Endodermal cell (in vitro differentiated cells): ENCODE measurements at regions not wholly inside any gene's neighbourhood (a gene's known extent, or its start where the extent isn't known, plus 50 kb on each side); places are given as distances from the start of the nearest gene placed in this dataset.
"Not testable (repeated sequence)": the region's sequence is repeated elsewhere in the genome, so short reads cannot be mapped to it uniquely, and the experiment has no call there.

Experiments
- DNase-seq: peaks from one replicate; pipeline ENCODE4 v3.0.0-alpha.2; 2017
- H3K27ac ChIP-seq: 2 replicates; pipeline ENCODE4 v1.5.1; 2013; ENCODE audit warnings: mild to moderate bottlenecking, low read depth, low read length, moderate library complexity
- H3K27me3 ChIP-seq: 2 replicates; pipeline ENCODE4 v1.6.1; 2013; ENCODE audit warnings: mild to moderate bottlenecking, low read length, moderate library complexity; ENCODE audit not compliant: insufficient read depth, control insufficient read depth, poor library complexity, severe bottlenecking
- H3K36me3 ChIP-seq: 2 replicates; pipeline ENCODE4 v1.7.0; 2013; ENCODE audit warnings: mild to moderate bottlenecking, low read length, moderate library complexity; ENCODE audit not compliant: control insufficient read depth, insufficient read depth
- H3K4me1 ChIP-seq: one replicate; pipeline ENCODE4 v1.7.0; 2013; ENCODE audit warnings: low read length; ENCODE audit not compliant: control insufficient read depth, insufficient read depth
- H3K4me3 ChIP-seq: 2 replicates; pipeline ENCODE4 v1.5.1; 2013; ENCODE audit warnings: mild to moderate bottlenecking, low read length, moderate library complexity
- H3K9ac ChIP-seq: 2 replicates; pipeline ENCODE4 v1.6.1; 2013; ENCODE audit warnings: mild to moderate bottlenecking, low read length, moderate library complexity; ENCODE audit not compliant: poor library complexity, severe bottlenecking; ENCODE audit errors: extremely low read depth
- H3K9me3 ChIP-seq: 2 replicates; pipeline ENCODE4 v1.6.1; 2013; ENCODE audit warnings: mild to moderate bottlenecking, low read length, moderate library complexity; ENCODE audit not compliant: control insufficient read depth
- H3K27ac Mint-ChIP-seq: 2 replicates; pipeline ENCODE4 v1.8.0; 2020; ENCODE audit warnings: mixed read lengths
- H3K27me3 Mint-ChIP-seq: 2 replicates; pipeline ENCODE4 v1.8.0; 2021; ENCODE audit warnings: mild to moderate bottlenecking, mixed read lengths; ENCODE audit not compliant: insufficient read depth
- H3K36me3 Mint-ChIP-seq: 2 replicates; pipeline ENCODE4 v1.8.0; 2020; ENCODE audit warnings: low read depth, mixed read lengths
- H3K4me1 Mint-ChIP-seq: 2 replicates; pipeline ENCODE4 v1.8.0; 2020; ENCODE audit warnings: mixed read lengths
- H3K4me3 Mint-ChIP-seq: 2 replicates; pipeline ENCODE4 v1.8.0; 2020; ENCODE audit warnings: mild to moderate bottlenecking, moderate library complexity, mixed read lengths
- H3K9me3 Mint-ChIP-seq: 2 replicates; pipeline ENCODE4 v1.8.0; 2020; ENCODE audit warnings: mild to moderate bottlenecking, mixed read lengths
- WGBS, 2 experiments: methylation state at CpG; one replicate each; pipeline versions ENCODE4 v1.1.5 to v1.1.7; 2013; ENCODE audit warnings: missing lambda C conversion rate in 2 of 2, mixed read lengths in 1 of 2; ENCODE audit not compliant: insufficient coverage in 1 of 2, insufficient read length in 1 of 2; 5-methylcytosine and 5-hydroxymethylcytosine counted together
- TF ChIP-seq, protein P1 (sequence below): fragments of 200-600 bp; sonication (generic); conservative IDR thresholded peaks from 2 replicates; pipeline ENCODE4 v1.5.0; 2021; ENCODE audit warnings: antibody characterized with exemption, mild to moderate bottlenecking

DNA sequence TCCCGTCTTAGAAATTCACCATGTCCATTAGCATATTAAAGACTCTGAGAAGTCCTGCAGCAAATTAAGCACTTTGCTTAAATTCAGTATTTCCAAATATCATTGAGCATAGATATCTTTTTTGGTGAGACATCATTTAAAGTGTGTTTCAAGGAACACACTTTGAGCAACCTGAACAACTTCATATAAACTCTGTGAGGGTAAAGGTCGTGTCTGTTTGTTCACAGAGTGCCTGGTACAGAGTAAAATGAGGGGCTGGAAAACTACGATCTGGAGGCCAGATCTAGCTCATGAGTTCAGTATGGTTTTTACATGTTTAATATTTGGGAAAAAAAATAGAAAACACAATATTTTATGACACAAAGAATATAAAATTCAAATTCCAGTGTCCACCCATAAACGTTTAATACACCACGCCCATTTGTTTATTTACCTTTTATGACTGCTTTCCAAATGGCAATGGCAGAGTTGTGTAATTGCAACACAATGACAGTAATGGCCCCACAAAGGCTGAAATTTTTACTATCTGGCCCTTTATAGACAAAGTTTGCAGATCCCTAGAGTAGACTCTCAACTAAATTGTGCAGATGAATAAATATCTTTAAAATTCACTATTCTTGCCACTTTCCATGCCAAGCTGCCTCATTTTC, 67.4 kb downstream of the SNTN start:
- H3K27ac Mint-ChIP-seq = no peak overlapping the region
- no peak overlapping the region for H3K4me3 ChIP-seq
- H3K4me1 Mint-ChIP-seq = peaks cover 9% of the 10 kb centered on the region

DNA sequence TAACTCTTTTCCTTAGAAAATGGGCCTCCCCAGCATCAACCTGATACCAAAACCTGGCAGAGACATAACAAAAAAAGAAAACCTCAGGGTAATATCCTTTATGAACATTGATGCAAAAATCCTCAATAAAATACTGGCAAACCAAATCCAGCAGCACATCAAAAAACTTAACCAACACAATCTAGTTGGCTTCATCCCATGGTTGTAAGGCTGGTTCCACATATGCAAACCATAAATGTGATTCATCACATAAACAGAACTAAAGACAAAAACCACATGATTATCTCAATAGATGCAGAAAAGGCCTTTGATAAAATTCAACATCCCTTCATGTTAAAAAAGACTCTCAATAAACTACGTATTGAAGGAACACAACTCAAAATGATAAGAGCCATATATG, 68.5 kb downstream of the SNTN start:
- not testable (repeated sequence) for DNase-seq, H3K4me3 Mint-ChIP-seq, H3K9ac ChIP-seq, H3K27me3 Mint-ChIP-seq, H3K27ac Mint-ChIP-seq, H3K36me3 ChIP-seq, H3K4me3 ChIP-seq, H3K36me3 Mint-ChIP-seq, H3K27me3 ChIP-seq, H3K27ac ChIP-seq, H3K4me1 ChIP-seq
- peaks cover 20% of the 10 kb centered on the region for H3K9me3 ChIP-seq
- 80 to 100% methylated on average over 1 of the region's 1 CpG for WGBS, 2 experiments
- Mint-ChIP-seq H3K4me1 (peaks cover 17% of the 10 kb centered on the region), H3K9me3 (peaks cover 18% of the 10 kb centered on the region)

More for the DNA sequence above, 67.4 kb downstream of the SNTN start:
- Histone ChIP-seq H3K27ac (no peak overlapping the region), H3K9me3 (peaks cover 19% of the 10 kb centered on the region), H3K36me3 (no peaks in the 10 kb centered on the region), H3K27me3 (no peaks in the 10 kb centered on the region), H3K9ac (no peak overlapping the region), H3K4me1 (no peaks in the 10 kb centered on the region)
- Mint-ChIP-seq H3K27me3 (peaks cover 2% of the 10 kb centered on the region), H3K4me3 (no peak overlapping the region), H3K36me3 (no peaks in the 10 kb centered on the region), H3K9me3 (peaks cover 18% of the 10 kb centered on the region)
- TF ChIP-seq, protein P1, sequence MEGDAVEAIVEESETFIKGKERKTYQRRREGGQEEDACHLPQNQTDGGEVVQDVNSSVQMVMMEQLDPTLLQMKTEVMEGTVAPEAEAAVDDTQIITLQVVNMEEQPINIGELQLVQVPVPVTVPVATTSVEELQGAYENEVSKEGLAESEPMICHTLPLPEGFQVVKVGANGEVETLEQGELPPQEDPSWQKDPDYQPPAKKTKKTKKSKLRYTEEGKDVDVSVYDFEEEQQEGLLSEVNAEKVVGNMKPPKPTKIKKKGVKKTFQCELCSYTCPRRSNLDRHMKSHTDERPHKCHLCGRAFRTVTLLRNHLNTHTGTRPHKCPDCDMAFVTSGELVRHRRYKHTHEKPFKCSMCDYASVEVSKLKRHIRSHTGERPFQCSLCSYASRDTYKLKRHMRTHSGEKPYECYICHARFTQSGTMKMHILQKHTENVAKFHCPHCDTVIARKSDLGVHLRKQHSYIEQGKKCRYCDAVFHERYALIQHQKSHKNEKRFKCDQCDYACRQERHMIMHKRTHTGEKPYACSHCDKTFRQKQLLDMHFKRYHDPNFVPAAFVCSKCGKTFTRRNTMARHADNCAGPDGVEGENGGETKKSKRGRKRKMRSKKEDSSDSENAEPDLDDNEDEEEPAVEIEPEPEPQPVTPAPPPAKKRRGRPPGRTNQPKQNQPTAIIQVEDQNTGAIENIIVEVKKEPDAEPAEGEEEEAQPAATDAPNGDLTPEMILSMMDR = no peak
- 84 to 100% methylated on average over 3 to 5 of the region's 5 CpGs for WGBS, 2 experiments
- no peak for DNase-seq

DNA sequence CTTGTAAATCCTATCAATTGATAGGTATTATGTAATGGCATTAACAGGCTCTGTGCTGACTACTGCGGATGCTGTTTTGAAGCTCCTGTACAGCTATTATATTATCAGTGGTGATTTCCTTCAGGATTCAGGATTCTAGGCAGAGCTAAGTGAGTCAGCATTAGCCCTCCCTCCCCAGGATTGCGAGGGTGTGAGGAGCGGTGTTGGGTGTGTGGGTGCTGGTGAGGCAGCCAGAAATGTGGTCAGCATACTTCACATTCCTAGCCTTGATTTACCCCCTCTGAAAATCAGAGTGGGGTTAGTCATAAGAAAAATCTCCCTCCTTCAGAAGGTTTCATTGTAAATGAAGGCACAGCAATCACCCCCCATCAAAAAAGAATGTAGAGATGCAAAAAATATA, 72.5 kb downstream of the SNTN start:
- H3K36me3 ChIP-seq = no peaks in the 10 kb centered on the region
- H3K4me1 Mint-ChIP-seq = peaks cover 18% of the 10 kb centered on the region
- peak overlapping the region; percentile 69 for H3K27ac Mint-ChIP-seq
- no peak overlapping the region for H3K27ac ChIP-seq
- WGBS, 2 experiments = 87% methylated on average over 1 of the region's 3 CpGs; no CpG with 5 or more reads in 1 of the 2 experiments
- peaks cover 11% of the 10 kb centered on the region for H3K27me3 Mint-ChIP-seq
- H3K4me3 ChIP-seq = no peak overlapping the region
- no peak overlapping the region for H3K4me3 Mint-ChIP-seq
- peak; percentile 70 for DNase-seq
- H3K4me1 ChIP-seq = no peaks in the 10 kb centered on the region
- TF ChIP-seq, protein P1 = no peak
- H3K9ac ChIP-seq = no peak overlapping the region
- no peaks in the 10 kb centered on the region for H3K27me3 ChIP-seq
- H3K36me3 Mint-ChIP-seq = no peaks in the 10 kb centered on the region
- H3K9me3 ChIP-seq = peaks cover 20% of the 10 kb centered on the region
- peaks cover 18% of the 10 kb centered on the region for H3K9me3 Mint-ChIP-seq

DNA sequence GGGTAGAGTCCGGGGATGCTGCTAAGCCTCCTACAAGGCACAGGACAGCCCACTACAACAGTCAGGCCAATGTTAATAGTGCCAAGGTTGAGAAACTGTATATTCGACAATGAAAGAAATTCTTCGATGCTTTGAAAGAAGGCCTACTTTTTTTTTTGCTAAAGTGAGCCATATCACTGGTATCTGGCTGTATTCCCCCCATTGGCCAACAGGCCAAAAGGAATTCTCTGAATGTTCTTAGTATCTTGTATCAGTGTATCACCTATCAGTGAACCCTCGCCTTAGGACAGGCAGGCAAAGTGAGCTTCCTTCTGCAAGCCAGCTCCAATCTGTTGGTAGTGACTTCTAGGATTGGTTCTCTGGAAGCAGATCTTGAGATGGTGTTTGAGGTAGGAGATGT, 74.2 kb downstream of the SNTN start:
- Mint-ChIP-seq H3K27ac (no peak overlapping the region), H3K36me3 (no peaks in the 10 kb centered on the region)
- WGBS, 2 experiments = 92 to 97% methylated on average over 4 of the region's 4 CpGs

More for the DNA sequence above, 74.2 kb downstream of the SNTN start:
- H3K27me3 ChIP-seq = no peaks in the 10 kb centered on the region
- no peaks in the 10 kb centered on the region for H3K4me1 ChIP-seq
- peaks cover 20% of the 10 kb centered on the region for H3K9me3 ChIP-seq
- Mint-ChIP-seq H3K9me3 (peaks cover 20% of the 10 kb centered on the region), H3K4me3 (no peak overlapping the region), H3K4me1 (peaks cover 15% of the 10 kb centered on the region), H3K27me3 (peaks cover 14% of the 10 kb centered on the region)
- TF ChIP-seq, protein P1 = no peak
- no peaks in the 10 kb centered on the region for H3K36me3 ChIP-seq
- H3K4me3 ChIP-seq = no peak overlapping the region
- H3K27ac ChIP-seq = no peak overlapping the region
- no peak for DNase-seq
- H3K9ac ChIP-seq = no peak overlapping the region
